ENCODE measurements at regions not wholly inside any gene's neighbourhood (a gene's known extent, or its start where the extent isn't known, plus 50 kb on each side); places are given as distances from the start of the nearest gene placed in this dataset.
"Not testable (repeated sequence)": the region's sequence is repeated elsewhere in the genome, so short reads cannot be mapped to it uniquely, and the experiment has no call there.

DNA sequence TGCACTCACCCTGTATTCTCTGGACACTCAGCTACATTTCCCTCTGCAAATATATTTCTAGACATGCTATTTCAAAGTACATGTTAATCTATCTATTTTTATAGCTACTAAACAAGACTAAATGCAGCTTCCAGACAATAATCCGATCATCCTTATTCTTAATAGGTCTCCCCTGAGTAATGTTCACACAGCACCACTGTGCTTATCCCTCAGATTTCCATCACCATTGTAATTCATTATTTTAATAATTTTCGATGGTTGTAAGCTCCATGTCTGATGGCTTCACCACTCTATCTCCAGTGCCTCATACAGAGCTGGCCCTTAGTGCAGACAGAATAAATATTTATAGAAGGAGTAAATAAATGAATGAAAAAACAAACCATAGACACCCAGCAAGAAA, 117.5 kb downstream of the ANXA2 start:
- Histone ChIP-seq H3K9me3 (peaks cover 7 to 9% (median 8%) of the 10 kb centered on the region in 4 donors), H3K4me1 (no peaks in the 10 kb centered on the region), H3K36me3 (no peaks in the 10 kb centered on the region), H3K4me3 (no peak overlapping the region), H3K27ac (no peak overlapping the region), H3K27me3 (peaks cover 0 to 22% (median 0%) of the 10 kb centered on the region in 3 donors)
- DNase-seq, result no peak
- TF ChIP-seq POLR2A (IDR thresholded peaks at IDR 0.05) (no peak), POLR2AphosphoS5 (IDR thresholded peaks at IDR 0.05) (no peak), EP300 (IDR thresholded peaks at IDR 0.05) (no peak)
- TF ChIP-seq, protein P1, sequence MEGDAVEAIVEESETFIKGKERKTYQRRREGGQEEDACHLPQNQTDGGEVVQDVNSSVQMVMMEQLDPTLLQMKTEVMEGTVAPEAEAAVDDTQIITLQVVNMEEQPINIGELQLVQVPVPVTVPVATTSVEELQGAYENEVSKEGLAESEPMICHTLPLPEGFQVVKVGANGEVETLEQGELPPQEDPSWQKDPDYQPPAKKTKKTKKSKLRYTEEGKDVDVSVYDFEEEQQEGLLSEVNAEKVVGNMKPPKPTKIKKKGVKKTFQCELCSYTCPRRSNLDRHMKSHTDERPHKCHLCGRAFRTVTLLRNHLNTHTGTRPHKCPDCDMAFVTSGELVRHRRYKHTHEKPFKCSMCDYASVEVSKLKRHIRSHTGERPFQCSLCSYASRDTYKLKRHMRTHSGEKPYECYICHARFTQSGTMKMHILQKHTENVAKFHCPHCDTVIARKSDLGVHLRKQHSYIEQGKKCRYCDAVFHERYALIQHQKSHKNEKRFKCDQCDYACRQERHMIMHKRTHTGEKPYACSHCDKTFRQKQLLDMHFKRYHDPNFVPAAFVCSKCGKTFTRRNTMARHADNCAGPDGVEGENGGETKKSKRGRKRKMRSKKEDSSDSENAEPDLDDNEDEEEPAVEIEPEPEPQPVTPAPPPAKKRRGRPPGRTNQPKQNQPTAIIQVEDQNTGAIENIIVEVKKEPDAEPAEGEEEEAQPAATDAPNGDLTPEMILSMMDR (IDR thresholded peaks at IDR 0.05), result no peak
- 67 to 71% (median 69%) methylated on average over 2 of the region's 2 CpGs for WGBS, 5 donors
- intact Hi-C loops (cut with DNase I; ENCODE audit: low total_unique reads), result no loop called here

DNA sequence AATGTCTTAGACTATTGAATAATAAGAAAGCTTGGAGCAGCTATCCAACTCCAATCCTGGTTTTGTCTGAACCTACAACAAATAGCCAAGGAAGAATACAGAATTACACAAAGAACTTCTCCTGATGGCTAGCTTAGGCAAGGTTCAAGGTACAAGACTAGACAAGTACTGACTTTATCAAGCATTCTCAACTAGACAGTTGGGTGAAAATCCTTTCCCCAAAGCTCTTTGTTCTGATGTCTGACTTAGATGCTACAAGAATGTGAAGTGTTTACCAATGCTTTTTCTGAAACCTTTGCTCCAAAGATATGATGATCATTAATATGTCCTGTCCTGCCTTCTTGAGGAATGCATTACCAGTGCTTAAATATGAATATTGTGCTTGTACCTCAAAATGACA, 113.8 kb downstream of the ANXA2 start:
- TF ChIP-seq POLR2A (IDR thresholded peaks at IDR 0.05) (no peak), POLR2AphosphoS5 (IDR thresholded peaks at IDR 0.05) (no peak), EP300 (IDR thresholded peaks at IDR 0.05) (no peak)
- TF ChIP-seq, protein P1 (IDR thresholded peaks at IDR 0.05), result no peak
- Histone ChIP-seq H3K4me1 (no peaks in the 10 kb centered on the region), H3K4me3 (no peak overlapping the region), H3K36me3 (no peaks in the 10 kb centered on the region), H3K9me3 (no peaks in the 10 kb centered on the region), H3K27ac (no peak overlapping the region), H3K27me3 (peaks cover 0 to 26% (median 0%) of the 10 kb centered on the region in 3 donors)
- no peak for DNase-seq
- intact Hi-C loops (cut with DNase I; ENCODE audit: low total_unique reads), result no loop called here

DNA sequence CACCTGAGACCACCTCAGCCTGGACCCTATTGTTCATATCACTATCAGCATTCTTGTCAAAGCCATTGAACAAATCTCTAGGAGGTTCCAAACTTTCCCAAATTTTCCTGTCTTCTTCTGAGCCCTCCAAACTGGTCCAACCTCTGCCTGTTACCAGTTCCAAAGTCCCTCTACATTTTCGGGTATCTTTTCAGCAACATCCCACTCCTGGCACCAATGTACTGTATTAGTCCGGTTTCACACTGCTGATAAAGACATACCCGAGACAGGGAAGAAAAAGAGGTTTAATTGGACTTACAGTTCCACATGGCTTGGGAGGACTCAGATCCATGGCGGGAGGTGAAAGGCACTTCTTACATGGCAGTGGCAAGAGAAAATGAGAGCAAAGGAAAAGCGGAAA, 101.9 kb downstream of the ANXA2 start:
- peaks cover 0 to 12% (median 5%) of the 10 kb centered on the region in 4 donors for H3K4me1 ChIP-seq
- DNase-seq; H3K36me3 ChIP-seq; H3K27ac ChIP-seq; H3K9me3 ChIP-seq; H3K4me3 ChIP-seq; intact Hi-C loops (cut with DNase I; ENCODE audit: low total_unique reads); H3K27me3 ChIP-seq: not testable (repeated sequence)
- 68 to 93% (median 89%) methylated on average over 5 of the region's 5 CpGs for WGBS, 5 donors

DNA sequence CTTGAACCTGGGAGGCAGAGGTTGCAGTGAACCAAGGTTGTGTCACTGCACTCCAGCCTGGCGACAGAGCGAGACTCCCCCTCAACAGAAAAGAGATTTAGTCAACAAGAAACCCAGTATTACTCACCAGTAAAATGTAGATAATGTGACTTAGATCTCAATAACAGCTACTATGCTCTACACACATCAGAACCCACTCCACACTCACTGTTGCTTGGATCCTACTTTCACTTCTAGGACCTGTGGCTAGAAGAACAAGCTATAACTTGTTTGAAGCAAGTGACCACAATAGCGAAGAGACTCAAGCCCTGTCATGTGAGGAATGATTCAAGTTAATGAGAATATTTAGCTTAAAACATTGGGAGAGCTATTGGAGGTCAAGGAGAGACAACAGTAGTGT, 100.7 kb downstream of the ANXA2 start:
- Histone ChIP-seq H3K9me3 (peaks cover 0 to 6% (median 0%) of the 10 kb centered on the region in 4 donors), H3K27me3 (no peaks in the 10 kb centered on the region), H3K27ac (no peak overlapping the region), H3K4me1 (peaks cover 0 to 12% (median 5%) of the 10 kb centered on the region in 4 donors), H3K4me3 (no peak overlapping the region), H3K36me3 (no peaks in the 10 kb centered on the region)
- intact Hi-C loops (cut with DNase I; ENCODE audit: low total_unique reads), result no loop called here
- 86 to 92% (median 87%) methylated on average over 3 of the region's 3 CpGs for WGBS, 5 donors
- no peak for DNase-seq
- TF ChIP-seq EP300 (IDR thresholded peaks at IDR 0.05) (no peak), POLR2AphosphoS5 (IDR thresholded peaks at IDR 0.05) (no peak), POLR2A (IDR thresholded peaks at IDR 0.05) (no peak)
- TF ChIP-seq, protein P1 (IDR thresholded peaks at IDR 0.05), result no peak

Measured in stomach (tissue), 8 donors.